GM21515 (cell line): ENCODE measurements at regions not wholly inside any gene's neighbourhood (a gene's known extent, or its start where the extent isn't known, plus 50 kb on each side); places are given as distances from the start of the nearest gene placed in this dataset.
"Not testable (repeated sequence)": the region's sequence is repeated elsewhere in the genome, so short reads cannot be mapped to it uniquely, and the experiment has no call there.

Experiments
- ATAC-seq: cut with Tn5 transposase; IDR thresholded peaks from one replicate; pipeline ENCODE4 v1.9.1; 2021; ENCODE audit not compliant: unreplicated experiment

- no peak for ATAC-seq
These were observed 104.4 kb upstream of the ZBTB20 start for GRCh38 chr3:115251509-115251908.

GRCh38 chr3:115252679-115253078 is 105.6 kb upstream of the ZBTB20 start:
- no peak for ATAC-seq

GRCh38 chr3:115254492-115255196 is 107.6 kb upstream of the ZBTB20 start:
- ATAC-seq = no peak

GRCh38 chr3:115255197-115255585 is 108.1 kb upstream of the ZBTB20 start:
- no peak for ATAC-seq

- ATAC-seq = no peak
These were observed 123.8 kb upstream of the ZBTB20 start for GRCh38 chr3:115270849-115271248.

DNA sequence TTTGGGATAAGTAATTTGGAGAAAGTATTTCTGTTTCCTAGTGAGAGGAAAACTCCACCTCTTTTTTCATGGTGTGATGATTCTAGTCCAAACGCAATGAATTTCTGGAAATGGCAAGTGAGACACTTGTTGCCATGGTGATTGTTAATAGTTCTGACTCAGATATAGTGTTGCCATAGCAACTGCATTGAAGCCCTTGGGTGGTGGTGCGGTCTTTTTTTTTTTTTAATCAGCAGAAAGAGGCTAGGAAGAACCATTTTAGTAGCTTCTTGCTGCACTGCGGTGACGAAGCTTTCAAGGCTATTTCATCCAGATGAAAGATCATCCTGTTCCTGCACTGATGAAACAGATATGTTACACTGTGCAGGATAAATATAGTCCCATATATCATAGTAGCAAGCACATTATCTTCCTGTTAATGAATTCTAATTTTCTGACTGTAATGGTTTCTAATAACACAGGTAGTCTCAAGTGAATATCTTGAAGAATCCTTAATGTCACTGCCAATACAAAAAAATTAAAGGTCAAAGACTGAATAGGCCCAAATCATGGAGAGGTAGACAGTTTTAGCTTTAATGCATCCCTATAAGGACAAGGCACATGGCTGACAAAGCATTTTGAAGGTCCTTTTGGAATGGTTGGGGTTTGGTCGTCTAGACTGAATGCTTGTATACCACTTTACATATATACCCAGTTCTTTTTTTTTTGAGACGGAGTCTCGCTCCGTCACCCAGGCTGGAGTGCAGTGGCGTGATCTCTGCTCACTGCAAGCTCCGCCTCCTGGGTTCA is 125.1 kb upstream of the ZBTB20 start:
- ATAC-seq = no peak

DNA sequence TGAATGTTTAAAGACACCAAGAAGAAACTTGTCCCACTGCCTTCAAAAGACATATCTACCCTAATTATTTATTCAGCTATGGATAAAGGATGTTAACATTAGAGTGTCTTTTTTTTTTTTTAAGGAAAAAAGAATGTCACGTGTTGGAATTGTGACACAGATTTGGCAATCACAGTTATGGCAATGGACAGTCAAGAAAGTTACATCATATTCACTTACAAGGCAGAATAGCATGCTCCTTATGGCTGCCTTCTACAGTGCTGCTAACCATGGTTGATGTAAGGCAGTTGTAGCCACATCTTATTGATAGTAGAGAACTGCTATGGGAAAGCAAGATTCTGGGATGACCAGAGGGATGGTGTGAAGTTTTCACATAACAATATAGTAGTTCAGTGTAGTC is 128.8 kb upstream of the ZBTB20 start:
- no peak for ATAC-seq

DNA sequence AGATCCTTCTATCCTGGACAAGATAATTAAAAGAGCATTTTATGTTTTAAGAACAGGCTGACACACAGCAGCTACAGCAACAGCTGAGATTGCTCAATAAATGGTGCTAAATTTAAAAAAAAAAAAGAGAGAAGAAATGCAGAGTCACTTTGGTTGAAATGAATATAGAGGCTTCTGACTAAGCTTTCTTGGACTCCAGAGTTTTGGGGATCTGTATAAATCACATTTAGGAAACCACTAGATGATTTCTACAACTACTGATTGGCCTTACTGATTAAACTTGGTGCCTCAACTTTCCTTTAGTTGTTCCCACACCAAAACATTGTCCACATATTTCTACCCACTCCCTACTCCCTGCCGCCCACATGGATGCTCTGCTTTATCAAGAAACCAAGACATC is 132.9 kb upstream of the ZBTB20 start:
- ATAC-seq = no peak

DNA sequence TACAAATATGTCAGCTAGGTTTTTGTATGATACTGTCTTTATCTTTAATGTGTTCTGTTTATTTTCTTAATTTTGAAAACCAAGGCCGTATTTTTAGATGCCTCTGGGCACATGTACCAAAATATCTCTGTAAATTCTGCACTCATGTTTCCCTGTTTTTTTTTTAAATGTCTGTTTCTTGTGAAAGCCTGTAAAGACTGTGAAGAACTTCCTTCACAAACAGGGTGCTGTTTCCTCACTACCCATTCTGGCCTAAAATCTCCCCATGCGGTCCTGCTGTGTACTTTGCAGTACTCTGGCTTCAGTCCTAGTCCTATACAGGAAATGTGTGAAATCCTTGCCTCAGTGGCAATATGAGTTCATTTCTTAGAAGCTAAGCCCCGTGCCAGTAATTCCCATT is 133.4 kb upstream of the ZBTB20 start:
- ATAC-seq = no peak

DNA sequence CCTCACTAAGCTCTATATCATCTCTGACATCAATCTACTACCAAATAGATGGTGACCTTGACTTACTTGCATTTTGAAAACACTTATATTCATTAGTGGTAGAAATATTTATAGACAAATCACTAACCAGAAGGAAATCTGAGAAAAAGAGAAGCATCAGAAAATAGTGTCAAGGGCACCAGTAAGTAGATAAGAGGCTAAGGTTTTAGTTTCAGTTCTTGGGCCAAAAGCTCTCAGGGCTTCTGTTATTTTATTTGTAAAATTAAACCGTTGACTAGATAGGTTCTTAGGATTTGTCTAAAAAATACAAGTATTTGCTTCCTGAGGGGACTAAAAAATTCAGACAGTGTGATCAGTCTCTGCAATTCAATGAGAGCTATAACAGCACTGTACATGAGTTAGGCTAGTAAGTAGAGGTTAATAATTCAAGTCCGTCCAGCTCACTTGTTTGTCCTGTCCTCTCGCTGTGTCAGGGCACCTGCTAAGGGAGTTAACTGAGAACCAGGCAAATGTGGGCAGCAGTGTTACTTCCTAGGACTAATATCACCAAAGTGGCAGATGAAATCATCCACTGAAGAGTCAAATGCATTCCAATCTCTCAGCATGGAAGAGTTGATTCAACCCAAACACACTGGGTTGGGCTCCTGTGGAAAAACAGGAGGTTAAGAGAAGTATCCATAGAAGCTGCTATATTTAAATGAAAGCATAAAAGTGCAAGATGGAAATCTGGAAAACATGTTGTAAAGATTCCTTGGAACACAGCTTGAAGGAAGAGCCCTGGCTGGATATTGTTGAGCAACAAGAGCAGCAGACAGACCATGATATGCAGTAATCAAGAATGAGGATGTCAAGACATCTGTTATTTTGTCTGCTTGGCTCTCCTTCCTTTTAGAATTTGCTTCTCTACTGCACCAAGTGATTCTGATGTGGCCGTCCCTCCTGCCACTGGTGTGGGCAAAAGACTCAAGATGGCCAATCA is 134.9 kb upstream of the ZBTB20 start:
- no peak for ATAC-seq

DNA sequence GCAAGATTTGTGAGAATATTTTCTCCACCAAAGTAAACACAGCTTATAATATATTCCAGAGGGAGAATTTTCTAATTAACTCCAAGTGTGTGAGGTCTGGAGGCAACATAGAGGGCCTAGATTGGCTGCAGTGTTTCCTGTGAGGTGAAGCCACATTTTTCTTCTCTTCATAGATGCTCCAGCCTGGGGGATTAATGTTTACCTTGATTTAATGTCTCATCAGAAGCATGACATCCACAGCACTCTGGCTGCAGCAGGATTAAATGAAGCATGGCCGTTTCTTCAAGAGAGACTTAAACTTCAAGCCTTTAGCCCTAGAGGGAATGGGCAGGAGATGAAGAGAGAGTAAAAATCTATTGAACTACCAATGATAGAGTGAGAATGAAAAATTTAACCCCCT is 137.9 kb upstream of the ZBTB20 start:
- ATAC-seq = no peak

DNA sequence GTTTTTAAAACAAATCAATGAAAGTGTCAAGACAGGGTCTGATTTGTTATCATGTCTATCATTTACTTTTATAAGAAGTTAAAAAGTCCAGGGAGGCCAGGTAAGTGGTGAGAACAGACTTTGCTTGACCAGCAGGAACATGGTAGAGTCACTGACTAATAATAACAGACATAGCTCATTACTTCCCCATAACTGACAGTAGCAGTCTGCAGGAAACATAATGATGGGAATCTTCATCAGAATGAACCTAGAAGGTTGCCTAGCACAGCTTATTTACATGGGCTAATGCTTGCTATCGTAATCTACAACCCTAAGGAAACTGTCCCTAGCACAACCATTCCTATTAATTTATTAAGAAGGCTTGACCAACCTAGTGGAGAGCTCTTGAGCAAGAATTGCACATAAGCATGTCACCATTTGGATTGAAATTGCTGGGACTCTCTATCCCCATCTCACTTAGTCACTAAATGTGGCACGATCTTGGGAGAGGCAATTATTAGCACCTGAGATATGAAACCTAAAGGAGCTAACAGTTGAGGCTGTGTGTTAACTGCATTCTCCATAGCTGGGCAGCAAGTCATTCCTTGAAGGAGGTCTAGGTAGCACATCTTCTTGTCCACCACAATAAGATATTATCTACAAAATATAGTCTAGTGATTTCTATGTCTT is 139.6 kb upstream of the ZBTB20 start:
- no peak for ATAC-seq

GRCh38 chr3:115287198-115287597 is 140.1 kb upstream of the ZBTB20 start:
- no peak for ATAC-seq

DNA sequence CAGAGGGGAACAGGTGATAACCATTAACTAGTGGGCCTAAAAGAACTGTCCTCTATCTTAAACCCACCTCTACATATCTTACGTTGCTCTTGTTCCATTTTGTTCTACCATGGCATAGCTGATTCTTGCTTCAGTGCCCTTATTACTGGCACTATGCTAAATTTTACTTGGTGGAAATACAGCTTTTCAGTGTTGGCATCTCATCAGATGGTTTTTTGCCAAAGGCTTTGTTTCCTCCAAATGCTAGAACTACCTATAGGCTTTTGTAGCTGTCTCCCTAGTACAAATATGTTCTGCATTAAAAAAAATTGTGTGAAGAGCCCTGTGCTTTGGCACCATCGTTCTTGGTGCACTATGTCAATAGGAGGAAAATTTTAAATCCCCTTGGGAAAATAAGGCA is 145.0 kb upstream of the ZBTB20 start:
- ATAC-seq = no peak

- ATAC-seq = no peak
These were observed 145.6 kb upstream of the ZBTB20 start for GRCh38 chr3:115292677-115293165.

- ATAC-seq = no peak
These were observed 146.2 kb upstream of the ZBTB20 start for GRCh38 chr3:115293321-115293720.

GRCh38 chr3:115301364-115301860 is 154.3 kb upstream of the ZBTB20 start:
- ATAC-seq = no peak

GRCh38 chr3:115317953-115318352 is 170.9 kb upstream of the ZBTB20 start:
- not testable (repeated sequence) for ATAC-seq

DNA sequence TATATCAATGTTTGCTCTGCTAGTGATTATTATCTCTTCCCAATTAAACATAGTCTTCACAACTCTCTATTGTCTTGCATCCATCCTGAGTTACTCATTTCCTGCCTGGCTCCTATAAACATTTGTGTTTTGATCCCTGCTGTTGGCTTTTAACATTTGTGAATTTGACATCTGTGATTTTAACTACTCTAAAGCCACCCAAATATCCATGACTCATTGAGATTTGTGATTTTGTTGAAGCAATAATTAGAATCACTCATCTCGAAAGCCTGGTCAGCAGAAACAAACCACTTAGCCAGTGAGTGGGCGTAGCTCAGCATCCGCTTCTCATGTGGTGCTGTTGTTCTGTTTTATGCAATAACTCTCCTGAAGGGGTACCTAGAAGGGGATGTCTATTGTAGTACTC is 174.3 kb upstream of the ZBTB20 start:
- ATAC-seq = no peak

DNA sequence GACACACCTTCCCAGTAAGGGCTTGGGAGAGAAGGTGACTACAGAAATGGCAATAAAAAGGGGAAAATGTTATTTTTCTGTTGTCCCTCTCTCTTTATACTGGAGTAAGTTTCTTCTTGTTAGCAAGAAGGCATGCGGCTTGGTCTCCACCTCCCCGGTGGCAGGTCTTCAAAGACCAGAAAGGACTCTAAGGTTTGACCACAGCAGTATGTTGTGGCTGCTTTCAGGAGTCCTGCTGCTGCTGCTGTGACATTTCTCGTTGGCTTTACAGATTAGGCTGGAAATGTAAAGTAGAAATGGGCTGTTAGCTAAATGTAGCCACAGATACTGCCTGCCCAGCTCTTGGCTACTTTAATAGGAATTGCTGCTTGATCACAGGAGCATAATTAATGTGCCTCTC is 175.8 kb upstream of the ZBTB20 start:
- ATAC-seq = no peak

GRCh38 chr3:115323380-115323779 is 176.3 kb upstream of the ZBTB20 start:
- no peak for ATAC-seq
